ENCODE measurements at regions not wholly inside any gene's neighbourhood (a gene's known extent, or its start where the extent isn't known, plus 50 kb on each side); places are given as distances from the start of the nearest gene placed in this dataset.

GRCh38 chr1:103239034-103239433 is 130.7 kb upstream of the COL11A1 start:
- no peaks in the 10 kb centered on the region for H4K20me1 ChIP-seq (ENCODE audit: insufficient read depth, low read length, poor library complexity, severe bottlenecking)
- no peaks in the 10 kb centered on the region for H3K36me3 ChIP-seq (ENCODE audit: insufficient read depth, low read length)
- no peak overlapping the region for H3K9ac ChIP-seq (ENCODE audit: low read depth, low read length, poor library complexity, severe bottlenecking)
- no peaks in the 10 kb centered on the region for H3K9me2 ChIP-seq (replicated peaks; ENCODE audit: low read depth, low read length)
- H3K4me2 ChIP-seq (ENCODE audit: low read depth, low read length, poor library complexity, severe bottlenecking): no peak overlapping the region
- H3K79me2 ChIP-seq (ENCODE audit: insufficient read depth, low read length): no peaks in the 10 kb centered on the region
- H3K4me1 ChIP-seq (ENCODE audit: insufficient read depth, low read length, poor library complexity, severe bottlenecking): no peaks in the 10 kb centered on the region
- no peaks in the 10 kb centered on the region for H3K9me3 ChIP-seq (ENCODE audit: insufficient read depth, low read depth, low read length)
- no peak overlapping the region for H2AFZ ChIP-seq (ENCODE audit: low read length)
- TF ChIP-seq EZH2phosphoT487 (IDR thresholded peaks at IDR 0.05; ENCODE audit: borderline replicate concordance) (no peak), CTCF (conservative IDR thresholded peaks at IDR 0.05; ENCODE audit: low read length) (no peak)
- no peak overlapping the region for H3K4me3 ChIP-seq (ENCODE audit: low read length, poor library complexity, severe bottlenecking)
- no peaks in the 10 kb centered on the region for H3F3A ChIP-seq (ENCODE audit: low read depth)
- no peaks in the 10 kb centered on the region for H3K27me3 ChIP-seq (ENCODE audit: insufficient read depth, low read length, poor library complexity, severe bottlenecking)

GRCh38 chr1:103230061-103230460 is 121.7 kb upstream of the COL11A1 start:
- no peak overlapping the region for H3K4me2 ChIP-seq (ENCODE audit: low read depth, low read length, poor library complexity, severe bottlenecking)
- no peak overlapping the region for H3K4me3 ChIP-seq (ENCODE audit: low read length, poor library complexity, severe bottlenecking)
- H3K9ac ChIP-seq (ENCODE audit: low read depth, low read length, poor library complexity, severe bottlenecking): no peak overlapping the region
- no peaks in the 10 kb centered on the region for H3K9me3 ChIP-seq (ENCODE audit: insufficient read depth, low read depth, low read length)
- no peaks in the 10 kb centered on the region for H3F3A ChIP-seq (ENCODE audit: low read depth)
- no peaks in the 10 kb centered on the region; the same call in 1 of the 2 replicates for H3K9me2 ChIP-seq (replicated peaks; ENCODE audit: low read depth, low read length)
- no peak for TF ChIP-seq CTCF (conservative IDR thresholded peaks at IDR 0.05; ENCODE audit: low read length)
- TF ChIP-seq EZH2phosphoT487 (IDR thresholded peaks at IDR 0.05; ENCODE audit: borderline replicate concordance): no peak
- H4K20me1 ChIP-seq (ENCODE audit: insufficient read depth, low read length, poor library complexity, severe bottlenecking): no peaks in the 10 kb centered on the region
- H3K27me3 ChIP-seq (ENCODE audit: insufficient read depth, low read length, poor library complexity, severe bottlenecking): no peaks in the 10 kb centered on the region
- no peak overlapping the region for H2AFZ ChIP-seq (ENCODE audit: low read length)
- H3K36me3 ChIP-seq (ENCODE audit: insufficient read depth, low read length): no peaks in the 10 kb centered on the region
- H3K79me2 ChIP-seq (ENCODE audit: insufficient read depth, low read length): no peaks in the 10 kb centered on the region
- H3K4me1 ChIP-seq (ENCODE audit: insufficient read depth, low read length, poor library complexity, severe bottlenecking): no peaks in the 10 kb centered on the region

- no peaks in the 10 kb centered on the region for H3K79me2 ChIP-seq (ENCODE audit: insufficient read depth, low read length)
- H3K9me2 ChIP-seq (replicated peaks; ENCODE audit: low read depth, low read length): no peaks in the 10 kb centered on the region
- no peaks in the 10 kb centered on the region for H3K36me3 ChIP-seq (ENCODE audit: insufficient read depth, low read length)
- no peak overlapping the region for H3K4me2 ChIP-seq (ENCODE audit: low read depth, low read length, poor library complexity, severe bottlenecking)
- no peaks in the 10 kb centered on the region for H3K27me3 ChIP-seq (ENCODE audit: insufficient read depth, low read length, poor library complexity, severe bottlenecking)
- no peak overlapping the region for H2AFZ ChIP-seq (ENCODE audit: low read length)
- no peak overlapping the region for H3K9ac ChIP-seq (ENCODE audit: low read depth, low read length, poor library complexity, severe bottlenecking)
- no peaks in the 10 kb centered on the region for H4K20me1 ChIP-seq (ENCODE audit: insufficient read depth, low read length, poor library complexity, severe bottlenecking)
- H3K9me3 ChIP-seq (ENCODE audit: insufficient read depth, low read depth, low read length): no peaks in the 10 kb centered on the region
- no peak overlapping the region for H3K4me3 ChIP-seq (ENCODE audit: low read length, poor library complexity, severe bottlenecking)
- H3K4me1 ChIP-seq (ENCODE audit: insufficient read depth, low read length, poor library complexity, severe bottlenecking): no peaks in the 10 kb centered on the region
- TF ChIP-seq CTCF (conservative IDR thresholded peaks at IDR 0.05; ENCODE audit: low read length) (no peak), EZH2phosphoT487 (IDR thresholded peaks at IDR 0.05; ENCODE audit: borderline replicate concordance) (no peak)
- H3F3A ChIP-seq (ENCODE audit: low read depth): no peaks in the 10 kb centered on the region
Measured at GRCh38 chr1:103220631-103221041, 112.3 kb upstream of the COL11A1 start.
